Small intestine (tissue), 7 donors: ENCODE measurements at regions not wholly inside any gene's neighbourhood (a gene's known extent, or its start where the extent isn't known, plus 50 kb on each side); places are given as distances from the start of the nearest gene placed in this dataset.

Experiments used
- DNase-seq, 2 donors: peaks; one replicate each; pipeline versions ENCODE4 v3.0.0 to v3.0.0-alpha.2; 2013
- FAIRE-seq: peaks from 2 replicates; lab custom pipeline; 2012; peaks lifted over from hg19 to GRCh38; lab: Jason Lieb, UNC
- H3K27ac ChIP-seq, 3 donors: one replicate each; pipeline ENCODE4 v1.5.1; 2013; ENCODE audit warnings: low read length in 2 of 3, mild to moderate bottlenecking in 2 of 3, control low read depth in 1 of 3, inconsistent platforms in 1 of 3, low read depth in 1 of 3, moderate library complexity in 1 of 3
- H3K27me3 ChIP-seq, 3 donors: one replicate each; pipeline ENCODE4 v1.6.1; 2013; ENCODE audit warnings: low read length in 3 of 3, inconsistent platforms in 1 of 3; ENCODE audit not compliant: control insufficient read depth in 3 of 3, insufficient read depth in 3 of 3
- H3K36me3 ChIP-seq, 3 donors: one replicate each; pipeline ENCODE4 v1.6.1; 2013; ENCODE audit warnings: low read length in 3 of 3, inconsistent platforms in 1 of 3, low read depth in 1 of 3, mild to moderate bottlenecking in 1 of 3, moderate library complexity in 1 of 3; ENCODE audit not compliant: control insufficient read depth in 3 of 3, insufficient read depth in 2 of 3
- H3K4me1 ChIP-seq, 3 donors: one replicate each; pipeline ENCODE4 v1.6.1; 2013; ENCODE audit warnings: low read length in 2 of 3, inconsistent platforms in 1 of 3, low read depth in 1 of 3, mild to moderate bottlenecking in 1 of 3, moderate library complexity in 1 of 3; ENCODE audit not compliant: control insufficient read depth in 3 of 3, insufficient read depth in 2 of 3
- H3K4me3 ChIP-seq, 3 donors: one replicate each; pipeline ENCODE4 v1.5.1; 2013; ENCODE audit warnings: low read length in 3 of 3, control low read depth in 1 of 3, inconsistent platforms in 1 of 3, low read depth in 1 of 3, mild to moderate bottlenecking in 1 of 3, moderate library complexity in 1 of 3
- H3K9me3 ChIP-seq, 2 donors: one replicate each; pipeline ENCODE4 v1.6.1; 2013; ENCODE audit warnings: low read depth in 1 of 2, low read length in 1 of 2; ENCODE audit not compliant: control insufficient read depth in 2 of 2, insufficient read depth in 1 of 2
- WGBS, 3 donors: extraction: QIAGEN DNeasy Blood & Tissue Kit; methylation state at CpG; one replicate each; pipeline ENCODE4 v1.1.7; 2013; 5-methylcytosine and 5-hydroxymethylcytosine counted together
- donor health status: healthy with polysubstance abuse.
- donor health status: control.
- donor health status: control.
- donor health status: Bipolar disorder and iron deficiency.
- donor health status: healthy.

- Histone ChIP-seq H3K27me3 (no peaks in the 10 kb centered on the region), H3K4me1 (no peaks in the 10 kb centered on the region), H3K4me3 (no peak overlapping the region), H3K36me3 (no peaks in the 10 kb centered on the region), H3K27ac (no peak overlapping the region), H3K9me3 (no peaks in the 10 kb centered on the region)
- WGBS, 3 donors, result 61 to 81% (median 79%) methylated on average over 4 of the region's 4 CpGs
- DNase-seq (no peak), FAIRE-seq (no peak)
Observed at GRCh38 chr7:20509892-20510572, 105.4 kb upstream of the ABCB5 start.

- WGBS, 3 donors, result 66 to 74% (median 72%) methylated on average over 3 of the region's 3 CpGs
- no peak for FAIRE-seq
- Histone ChIP-seq H3K27me3 (no peaks in the 10 kb centered on the region), H3K36me3 (no peaks in the 10 kb centered on the region), H3K27ac (no peak overlapping the region), H3K9me3 (no peaks in the 10 kb centered on the region), H3K4me1 (no peaks in the 10 kb centered on the region), H3K4me3 (no peak overlapping the region)
- DNase-seq, result no peak
Observed at GRCh38 chr7:20510573-20510900, 104.9 kb upstream of the ABCB5 start.

- Histone ChIP-seq H3K27ac (no peak overlapping the region), H3K27me3 (no peaks in the 10 kb centered on the region), H3K4me3 (no peak overlapping the region), H3K9me3 (no peaks in the 10 kb centered on the region), H3K36me3 (no peaks in the 10 kb centered on the region), H3K4me1 (no peaks in the 10 kb centered on the region)
- no peak for DNase-seq
- 60 to 76% (median 61%) methylated on average over 2 of the region's 2 CpGs for WGBS, 3 donors
- no peak for FAIRE-seq
Observed at GRCh38 chr7:20513341-20513740, 102.1 kb upstream of the ABCB5 start.

GRCh38 chr7:20513897-20514296, 101.6 kb upstream of the ABCB5 start:
- H3K9me3 ChIP-seq, result no peaks in the 10 kb centered on the region
- H3K27me3 ChIP-seq, result no peaks in the 10 kb centered on the region
- no peaks in the 10 kb centered on the region for H3K4me1 ChIP-seq
- H3K4me3 ChIP-seq, result no peak overlapping the region
- no peaks in the 10 kb centered on the region for H3K36me3 ChIP-seq
- no peak for DNase-seq
- no peak overlapping the region for H3K27ac ChIP-seq
- FAIRE-seq, result no peak

GRCh38 chr7:20514364-20514763, 101.1 kb upstream of the ABCB5 start:
- H3K27me3 ChIP-seq, result no peaks in the 10 kb centered on the region
- no peak overlapping the region for H3K4me3 ChIP-seq
- H3K4me1 ChIP-seq, result no peaks in the 10 kb centered on the region
- H3K9me3 ChIP-seq, result no peaks in the 10 kb centered on the region
- FAIRE-seq (no peak), DNase-seq (peak; percentile 14 to 35)
- no peaks in the 10 kb centered on the region for H3K36me3 ChIP-seq
- WGBS, 3 donors, result 5 to 10% (median 6%) methylated on average over 2 of the region's 2 CpGs
- no peak overlapping the region for H3K27ac ChIP-seq

- Histone ChIP-seq H3K27ac (no peak overlapping the region), H3K4me1 (no peaks in the 10 kb centered on the region), H3K9me3 (no peaks in the 10 kb centered on the region), H3K36me3 (no peaks in the 10 kb centered on the region), H3K27me3 (no peaks in the 10 kb centered on the region), H3K4me3 (no peak overlapping the region)
- FAIRE-seq, result no peak
- WGBS, 3 donors, result 67 to 88% (median 73%) methylated on average over 2 of the region's 2 CpGs
- DNase-seq, result no peak
Observed at GRCh38 chr7:20519645-20520044, 95.8 kb upstream of the ABCB5 start.

GRCh38 chr7:20520530-20520929, 94.9 kb upstream of the ABCB5 start:
- no peaks in the 10 kb centered on the region for H3K27me3 ChIP-seq
- 87 to 92% (median 90%) methylated on average over 4 of the region's 4 CpGs for WGBS, 3 donors
- no peak overlapping the region for H3K4me3 ChIP-seq
- FAIRE-seq (no peak), DNase-seq (no peak)
- H3K27ac ChIP-seq, result no peak overlapping the region
- no peaks in the 10 kb centered on the region for H3K9me3 ChIP-seq
- no peaks in the 10 kb centered on the region for H3K4me1 ChIP-seq
- no peaks in the 10 kb centered on the region for H3K36me3 ChIP-seq

GRCh38 chr7:20521243-20521642, 94.2 kb upstream of the ABCB5 start:
- no peaks in the 10 kb centered on the region for H3K36me3 ChIP-seq
- FAIRE-seq (no peak), DNase-seq (no peak)
- H3K27ac ChIP-seq, result no peak overlapping the region
- H3K4me3 ChIP-seq, result no peak overlapping the region
- no peaks in the 10 kb centered on the region for H3K4me1 ChIP-seq
- no peaks in the 10 kb centered on the region for H3K27me3 ChIP-seq
- WGBS, 3 donors, result 83 to 95% (median 94%) methylated on average over 1 of the region's 1 CpG
- H3K9me3 ChIP-seq, result no peaks in the 10 kb centered on the region

GRCh38 chr7:20529260-20529659, 86.2 kb upstream of the ABCB5 start:
- Histone ChIP-seq H3K27ac (no peak overlapping the region), H3K9me3 (peaks cover 0 to 10% of the 10 kb centered on the region in 2 donors), H3K36me3 (no peaks in the 10 kb centered on the region), H3K27me3 (no peaks in the 10 kb centered on the region), H3K4me3 (no peak overlapping the region), H3K4me1 (no peaks in the 10 kb centered on the region)
- WGBS, 3 donors, result 85 to 100% (median 88%) methylated on average over 2 of the region's 2 CpGs
- no peak for DNase-seq
- no peak for FAIRE-seq
